SK-N-SH (cell line): ENCODE measurements at regions not wholly inside any gene's neighbourhood (a gene's known extent, or its start where the extent isn't known, plus 50 kb on each side); places are given as distances from the start of the nearest gene placed in this dataset.

Source experiments
- CTCF ChIP-seq: fragments of 200-600 bp; sonication (generic); IDR thresholded peaks from 2 replicates; pipeline ENCODE4 v1.6.1; 2017; ENCODE audit warnings: antibody characterized with exemption, mild to moderate bottlenecking, moderate library complexity
- MXI1 ChIP-seq: IDR thresholded peaks from 2 replicates; pipeline ENCODE4 v1.6.1; 2012; ENCODE audit warnings: mild to moderate bottlenecking, low read depth, low read length, improper control_type of control experiment
- POLR2AphosphoS5 ChIP-seq: IDR thresholded peaks from 2 replicates; pipeline ENCODE4 v1.6.1; 2012; ENCODE audit warnings: low read depth, low read length
- RCOR1 ChIP-seq: fragments of 150-350 bp; IDR thresholded peaks from 2 replicates; pipeline ENCODE4 v1.6.1; 2017; ENCODE audit warnings: antibody characterized with exemption, low read length
- TCF12 ChIP-seq: IDR thresholded peaks from 2 replicates; pipeline ENCODE4 v1.4.0; 2012
- TEAD4 ChIP-seq: IDR thresholded peaks from 2 replicates; pipeline ENCODE4 v1.4.0; 2012; ENCODE audit warnings: mild to moderate bottlenecking, borderline replicate concordance; ENCODE audit not compliant: insufficient read depth
- TF ChIP-seq, protein P1 (sequence below): IDR thresholded peaks from 2 replicates; pipeline ENCODE4 v1.4.0; 2012; ENCODE audit warnings: low read depth
- TF ChIP-seq, protein P2 (sequence below): IDR thresholded peaks from 2 replicates; pipeline ENCODE4 v1.6.1; 2012; ENCODE audit warnings: mild to moderate bottlenecking, low read depth, low read length, moderate library complexity

GRCh38 chr7:79787096-79787495, 333.6 kb upstream of the MAGI2 start:
- TF ChIP-seq CTCF (no peak), POLR2AphosphoS5 (no peak), TEAD4 (no peak), MXI1 (no peak), TCF12 (no peak), RCOR1 (no peak)
- TF ChIP-seq, protein P1, sequence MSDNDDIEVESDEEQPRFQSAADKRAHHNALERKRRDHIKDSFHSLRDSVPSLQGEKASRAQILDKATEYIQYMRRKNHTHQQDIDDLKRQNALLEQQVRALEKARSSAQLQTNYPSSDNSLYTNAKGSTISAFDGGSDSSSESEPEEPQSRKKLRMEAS: no peak
- TF ChIP-seq, protein P2, sequence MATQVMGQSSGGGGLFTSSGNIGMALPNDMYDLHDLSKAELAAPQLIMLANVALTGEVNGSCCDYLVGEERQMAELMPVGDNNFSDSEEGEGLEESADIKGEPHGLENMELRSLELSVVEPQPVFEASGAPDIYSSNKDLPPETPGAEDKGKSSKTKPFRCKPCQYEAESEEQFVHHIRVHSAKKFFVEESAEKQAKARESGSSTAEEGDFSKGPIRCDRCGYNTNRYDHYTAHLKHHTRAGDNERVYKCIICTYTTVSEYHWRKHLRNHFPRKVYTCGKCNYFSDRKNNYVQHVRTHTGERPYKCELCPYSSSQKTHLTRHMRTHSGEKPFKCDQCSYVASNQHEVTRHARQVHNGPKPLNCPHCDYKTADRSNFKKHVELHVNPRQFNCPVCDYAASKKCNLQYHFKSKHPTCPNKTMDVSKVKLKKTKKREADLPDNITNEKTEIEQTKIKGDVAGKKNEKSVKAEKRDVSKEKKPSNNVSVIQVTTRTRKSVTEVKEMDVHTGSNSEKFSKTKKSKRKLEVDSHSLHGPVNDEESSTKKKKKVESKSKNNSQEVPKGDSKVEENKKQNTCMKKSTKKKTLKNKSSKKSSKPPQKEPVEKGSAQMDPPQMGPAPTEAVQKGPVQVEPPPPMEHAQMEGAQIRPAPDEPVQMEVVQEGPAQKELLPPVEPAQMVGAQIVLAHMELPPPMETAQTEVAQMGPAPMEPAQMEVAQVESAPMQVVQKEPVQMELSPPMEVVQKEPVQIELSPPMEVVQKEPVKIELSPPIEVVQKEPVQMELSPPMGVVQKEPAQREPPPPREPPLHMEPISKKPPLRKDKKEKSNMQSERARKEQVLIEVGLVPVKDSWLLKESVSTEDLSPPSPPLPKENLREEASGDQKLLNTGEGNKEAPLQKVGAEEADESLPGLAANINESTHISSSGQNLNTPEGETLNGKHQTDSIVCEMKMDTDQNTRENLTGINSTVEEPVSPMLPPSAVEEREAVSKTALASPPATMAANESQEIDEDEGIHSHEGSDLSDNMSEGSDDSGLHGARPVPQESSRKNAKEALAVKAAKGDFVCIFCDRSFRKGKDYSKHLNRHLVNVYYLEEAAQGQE: no peak
